Adrenal gland (tissue), 9 donors: ENCODE measurements at regions not wholly inside any gene's neighbourhood (a gene's known extent, or its start where the extent isn't known, plus 50 kb on each side); places are given as distances from the start of the nearest gene placed in this dataset.
"Not testable (repeated sequence)": the region's sequence is repeated elsewhere in the genome, so short reads cannot be mapped to it uniquely, and the experiment has no call there.

Source experiments
- DNase-seq, 7 donors: peaks; one replicate each; pipeline ENCODE4 v3.0.0-alpha.2; 2019 to 2020
- H3K27ac ChIP-seq, 5 donors: fragments of 200-600 bp; sonication (generic) in 4 of 5; 1 replicate in 3 of 5; 2 replicates in 2 of 5; pipeline versions ENCODE4 v1.5.1 to v1.8.0; 2016 to 2020; ENCODE audit warnings: mild to moderate bottlenecking in 1 of 5
- H3K27me3 ChIP-seq: fragments of 200-600 bp; 2 replicates; pipeline ENCODE4 v1.8.0; 2021
- H3K36me3 ChIP-seq, 2 donors: fragments of 200-600 bp; replicated peaks in 1 of 2; 1 replicate in 1 of 2; 2 replicates in 1 of 2; pipeline versions ENCODE4 v1.5.1 to v1.8.0; 2018 to 2022
- H3K4me1 ChIP-seq, 2 donors: fragments of 200-600 bp; replicated peaks in 1 of 2; 1 replicate in 1 of 2; 2 replicates in 1 of 2; pipeline versions ENCODE4 v1.5.1 to v1.8.0; 2018 to 2021
- H3K4me3 ChIP-seq, 4 donors: fragments of 200-600 bp; sonication (generic) in 3 of 4; one replicate each; pipeline ENCODE4 v1.5.1; 2016 to 2018
- H3K9me3 ChIP-seq, 3 donors: fragments of 200-600 bp; sonication (generic) in 1 of 3; replicated peaks in 1 of 3; 1 replicate in 2 of 3; 2 replicates in 1 of 3; pipeline versions ENCODE4 v1.5.1 to v1.8.0; 2016 to 2021
- POLR2A ChIP-seq, 2 donors: fragments of 450-650 bp; IDR thresholded peaks; one replicate each; pipeline ENCODE4 v1.6.1; 2017; ENCODE audit warnings: antibody characterized with exemption in 2 of 2, mild to moderate bottlenecking in 2 of 2, moderate library complexity in 1 of 2
- WGBS, 4 donors: extraction: QIAGEN DNeasy Blood & Tissue Kit in 2 of 4; methylation state at CpG; one replicate each; pipeline versions ENCODE4 v1.1.5 to v1.1.7; 2013 to 2017; 5-methylcytosine and 5-hydroxymethylcytosine counted together
- intact Hi-C, 2 donors: fragments of 100-400 bp; cut with DNase I; formaldehyde crosslinking; loops; one replicate each; pipeline versions ENCODE4 v1.14.1 to v1.15.0; 2022 to 2023
- small RNA-seq, 2 donors: library from RNA; depleted of rRNA; stranded (forward); fragments of <200 nt; gene quantifications; one replicate each; pipeline ENCODE3, GENCODE V24; 2016
- TF ChIP-seq, protein P1 (sequence below), 6 experiments: fragments of 450-650 bp in 4 of 6; fragments of 200-600 bp in 2 of 6; sonication (generic) in 1 of 6; IDR thresholded peaks; 1 replicate in 5 of 6; 2 replicates in 1 of 6; pipeline versions ENCODE4 v1.5.1 to v1.8.0; 2016 to 2021; ENCODE audit warnings: antibody characterized with exemption in 6 of 6, mild to moderate bottlenecking in 2 of 6, moderate library complexity in 1 of 6
- donor health status: healthy with polysubstance abuse.
- donor health status: Bipolar disorder and iron deficiency.
- donor health status: DM: yes; HTN: yes; CAD: no.
- donor health status: DM: no; HTN: no; CAD: no.
- donor health status: DM: no; HTN: no; CAD: no.

DNA sequence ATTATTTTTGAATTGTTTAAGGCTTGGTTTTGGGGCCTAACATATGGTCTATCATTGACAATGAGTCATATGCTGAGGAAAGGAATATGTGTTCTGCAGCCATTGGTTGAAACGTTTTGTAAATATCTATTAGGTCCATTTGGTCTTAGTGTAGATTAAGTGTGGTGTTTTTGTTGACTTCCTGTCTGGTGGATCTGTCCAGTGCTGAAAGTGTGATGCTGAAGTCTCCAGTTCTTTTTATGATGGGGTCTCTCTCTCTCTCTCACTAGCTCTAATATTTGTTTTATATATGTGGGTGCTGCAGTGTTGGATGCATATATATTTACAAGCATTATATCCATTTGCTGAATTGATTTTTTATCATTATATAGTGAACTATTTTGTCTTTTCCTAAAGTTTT, 727.2 kb downstream of the KHDRBS2 start:
- 23 to 34% (median 28%) methylated on average over 1 of the region's 1 CpG for WGBS, 4 donors
- TF ChIP-seq, protein P1, sequence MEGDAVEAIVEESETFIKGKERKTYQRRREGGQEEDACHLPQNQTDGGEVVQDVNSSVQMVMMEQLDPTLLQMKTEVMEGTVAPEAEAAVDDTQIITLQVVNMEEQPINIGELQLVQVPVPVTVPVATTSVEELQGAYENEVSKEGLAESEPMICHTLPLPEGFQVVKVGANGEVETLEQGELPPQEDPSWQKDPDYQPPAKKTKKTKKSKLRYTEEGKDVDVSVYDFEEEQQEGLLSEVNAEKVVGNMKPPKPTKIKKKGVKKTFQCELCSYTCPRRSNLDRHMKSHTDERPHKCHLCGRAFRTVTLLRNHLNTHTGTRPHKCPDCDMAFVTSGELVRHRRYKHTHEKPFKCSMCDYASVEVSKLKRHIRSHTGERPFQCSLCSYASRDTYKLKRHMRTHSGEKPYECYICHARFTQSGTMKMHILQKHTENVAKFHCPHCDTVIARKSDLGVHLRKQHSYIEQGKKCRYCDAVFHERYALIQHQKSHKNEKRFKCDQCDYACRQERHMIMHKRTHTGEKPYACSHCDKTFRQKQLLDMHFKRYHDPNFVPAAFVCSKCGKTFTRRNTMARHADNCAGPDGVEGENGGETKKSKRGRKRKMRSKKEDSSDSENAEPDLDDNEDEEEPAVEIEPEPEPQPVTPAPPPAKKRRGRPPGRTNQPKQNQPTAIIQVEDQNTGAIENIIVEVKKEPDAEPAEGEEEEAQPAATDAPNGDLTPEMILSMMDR (IDR thresholded peaks at IDR 0.05): no peak

DNA sequence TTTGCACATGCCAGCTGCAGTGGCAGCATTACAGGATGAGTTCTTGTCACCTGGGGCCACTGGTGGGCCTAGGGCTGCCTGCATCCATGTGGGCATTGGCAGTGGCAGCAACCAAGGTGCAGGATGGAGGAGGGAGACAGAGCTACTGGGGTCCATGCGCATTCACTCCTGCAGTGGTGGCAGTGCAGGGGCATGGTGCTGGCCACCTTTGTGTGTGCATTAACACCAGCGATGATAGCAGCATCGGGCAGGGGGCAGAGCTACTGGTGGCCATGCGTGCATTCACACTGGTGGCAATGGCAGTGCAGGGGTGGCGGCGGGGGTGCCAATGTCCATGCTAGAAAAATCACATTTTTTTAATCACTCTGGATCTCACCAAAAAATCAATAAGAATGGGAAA, 730.0 kb downstream of the KHDRBS2 start:
- no peaks in the 10 kb centered on the region for H3K36me3 ChIP-seq
- intact Hi-C loops: no loop called here
- 91 to 95% (median 94%) methylated on average over 5 to 6 of the region's 6 CpGs for WGBS, 4 donors
- H3K9me3 ChIP-seq: no peaks in the 10 kb centered on the region
- H3K4me1 ChIP-seq: no peaks in the 10 kb centered on the region
- H3K4me3 ChIP-seq: no peak overlapping the region
- DNase-seq: no peak
- no peak overlapping the region for H3K27ac ChIP-seq
- H3K27me3 ChIP-seq: no peaks in the 10 kb centered on the region
- TF ChIP-seq, protein P1 (IDR thresholded peaks at IDR 0.05): no peak
- TF ChIP-seq POLR2A (IDR thresholded peaks at IDR 0.05): no peak

More for the DNA sequence above, 727.2 kb downstream of the KHDRBS2 start:
- intact Hi-C loops: no loop called here
- H3K4me1 ChIP-seq: no peaks in the 10 kb centered on the region
- H3K27me3 ChIP-seq: no peaks in the 10 kb centered on the region
- no peak overlapping the region for H3K27ac ChIP-seq
- H3K9me3 ChIP-seq: no peaks in the 10 kb centered on the region
- H3K4me3 ChIP-seq: no peak overlapping the region
- H3K36me3 ChIP-seq: no peaks in the 10 kb centered on the region
- DNase-seq: no peak

DNA sequence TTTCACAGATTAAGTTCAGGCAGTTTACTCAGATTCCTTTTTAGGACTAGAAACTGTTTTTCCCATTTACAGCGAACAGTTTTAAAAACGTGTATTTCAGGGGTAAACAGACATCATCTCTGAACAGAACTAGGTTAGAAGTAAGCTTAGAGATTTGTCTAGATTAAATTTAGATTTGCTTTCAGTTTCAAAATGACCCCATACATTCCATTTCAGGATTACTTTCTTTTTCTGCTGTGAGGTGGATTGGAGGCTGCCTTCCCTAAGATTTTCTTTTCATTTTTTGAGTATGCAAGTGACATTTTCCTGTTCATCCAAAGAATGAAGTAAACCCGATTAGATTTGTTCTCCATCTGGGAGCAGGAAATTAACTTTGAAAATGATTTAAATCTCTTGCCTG, 747.2 kb downstream of the KHDRBS2 start:
- Histone ChIP-seq H3K27ac (no peak overlapping the region), H3K4me3 (peak overlapping the region in 1 of 4 donors; percentile 18), H3K9me3 (no peaks in the 10 kb centered on the region), H3K4me1 (no peaks in the 10 kb centered on the region), H3K36me3 (no peaks in the 10 kb centered on the region), H3K27me3 (no peaks in the 10 kb centered on the region)
- intact Hi-C loops: no loop called here
- DNase-seq: no peak
- 49 to 54% (median 51%) methylated on average over 3 of the region's 3 CpGs for WGBS, 4 donors
- no peak for TF ChIP-seq POLR2A (IDR thresholded peaks at IDR 0.05)
- TF ChIP-seq, protein P1 (IDR thresholded peaks at IDR 0.05): no peak

DNA sequence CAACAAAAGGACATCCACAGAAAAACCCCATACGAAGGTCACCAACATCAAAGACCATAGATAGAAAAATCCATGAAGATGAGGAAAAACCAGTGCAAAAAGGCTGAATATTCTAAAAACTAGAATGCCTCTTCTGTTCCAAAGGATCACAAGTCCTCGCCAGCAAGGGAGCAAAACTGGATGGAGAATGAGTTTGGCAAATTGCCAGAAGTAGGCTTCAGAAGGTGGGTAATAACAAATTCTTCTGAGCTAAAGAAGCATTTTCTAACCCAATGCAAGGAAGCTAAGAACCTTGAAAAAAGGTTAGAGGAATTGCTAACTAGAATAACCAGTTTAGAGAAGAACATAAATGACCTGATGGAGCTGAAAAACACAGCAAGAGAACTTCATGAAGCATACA, 753.3 kb downstream of the KHDRBS2 start:
- intact Hi-C loops, H3K4me3 ChIP-seq, H3K9me3 ChIP-seq, H3K4me1 ChIP-seq, H3K36me3 ChIP-seq, DNase-seq, H3K27ac ChIP-seq, H3K27me3 ChIP-seq: not testable (repeated sequence)
- 74 to 96% (median 87%) methylated on average over 2 of the region's 2 CpGs for WGBS, 4 donors

Small RNA genes lying in the stretch of these regions (small RNA-seq; reads per million reads assigned to genes)
- 0 reads per million in 2 donors for gene MTRNR2L9
